Keratinocyte (primary cell): ENCODE measurements at regions not wholly inside any gene's neighbourhood (a gene's known extent, or its start where the extent isn't known, plus 50 kb on each side); places are given as distances from the start of the nearest gene placed in this dataset.
A peak's percentile ranks its signal among the peaks of the same experiment; 100 is the strongest.
"Not testable (repeated sequence)": the region's sequence is repeated elsewhere in the genome, so short reads cannot be mapped to it uniquely, and the experiment has no call there.

ENCODE experiments used
- DNase-seq: peaks from one replicate; pipeline ENCODE4 v3.0.0-alpha.2; 2011; ENCODE audit warnings: low read depth, missing footprints, low spot score
- FAIRE-seq: peaks from 2 replicates; lab custom pipeline; 2011; peaks lifted over from hg19 to GRCh38; lab: Jason Lieb, UNC
- H2AFZ ChIP-seq: 2 replicates; pipeline ENCODE4 v1.6.0; 2012; ENCODE audit warnings: low read length, control low read depth, inconsistent platforms; ENCODE audit not compliant: control insufficient read depth
- H3K27ac ChIP-seq: 2 replicates; pipeline ENCODE4 v1.5.1; 2011; ENCODE audit warnings: low read length; ENCODE audit not compliant: control insufficient read depth, insufficient read depth
- H3K27me3 ChIP-seq: 3 replicates; pipeline ENCODE4 v1.6.0; 2011; ENCODE audit warnings: low read length; ENCODE audit not compliant: control insufficient read depth, insufficient read depth; ENCODE audit errors: extremely low read depth
- H3K36me3 ChIP-seq, 2 experiments: 2 replicates in 1 of 2; 3 replicates in 1 of 2; pipeline ENCODE4 v1.5.1; 2011; ENCODE audit warnings: low read length in 2 of 2, mild to moderate bottlenecking in 1 of 2; ENCODE audit not compliant: control insufficient read depth in 2 of 2, insufficient read depth in 2 of 2; ENCODE audit errors: extremely low read depth in 1 of 2
- H3K4me1 ChIP-seq: 3 replicates; pipeline ENCODE4 v1.5.1; 2011; ENCODE audit warnings: low read length; ENCODE audit not compliant: control insufficient read depth, insufficient read depth; ENCODE audit errors: extremely low read depth
- H3K4me2 ChIP-seq: 3 replicates; pipeline ENCODE4 v1.6.0; 2011; ENCODE audit warnings: low read depth, low read length; ENCODE audit not compliant: control insufficient read depth, insufficient read depth; ENCODE audit errors: extremely low read depth
- H3K4me3 ChIP-seq, 3 experiments: fragments of 200-600 bp in 1 of 3; sonication (generic) in 1 of 3; 2 replicates in 2 of 3; 3 replicates in 1 of 3; pipeline ENCODE4 v1.5.1; 2011 to 2016; ENCODE audit warnings: low read length in 3 of 3, mild to moderate bottlenecking in 3 of 3, control low read depth in 2 of 3, inconsistent platforms in 1 of 3, low read depth in 1 of 3, mixed read lengths in 1 of 3, mixed run types in 1 of 3, moderate library complexity in 1 of 3; ENCODE audit not compliant: control insufficient read depth in 2 of 3, insufficient read depth in 2 of 3; ENCODE audit errors: extremely low read depth in 1 of 3
- H3K79me2 ChIP-seq: 2 replicates; pipeline ENCODE4 v1.6.0; 2012; ENCODE audit warnings: low read length; ENCODE audit not compliant: control insufficient read depth, insufficient read depth
- H3K9ac ChIP-seq: 3 replicates; pipeline ENCODE4 v1.6.0; 2011; ENCODE audit warnings: low read length; ENCODE audit not compliant: control insufficient read depth, insufficient read depth; ENCODE audit errors: extremely low read depth
- H3K9me1 ChIP-seq: 3 replicates; pipeline ENCODE4 v1.6.0; 2011; ENCODE audit warnings: low read length; ENCODE audit not compliant: control insufficient read depth, insufficient read depth; ENCODE audit errors: extremely low read depth
- H3K9me3 ChIP-seq: 2 replicates; pipeline ENCODE4 v1.5.1; 2012; ENCODE audit warnings: low read depth, low read length; ENCODE audit not compliant: control insufficient read depth
- H4K20me1 ChIP-seq: 3 replicates; pipeline ENCODE4 v1.6.0; 2011; ENCODE audit warnings: low read length; ENCODE audit not compliant: control insufficient read depth, insufficient read depth; ENCODE audit errors: extremely low read depth
- EZH2 ChIP-seq: IDR thresholded peaks from one replicate; pipeline ENCODE4 v1.6.1; 2012; ENCODE audit warnings: inconsistent platforms, mild to moderate bottlenecking, low read length, moderate library complexity
- dilution Hi-C: fragments of 300-500 bp; cut with MboI; formaldehyde crosslinking; loops from one replicate; pipeline ENCODE4 v1.7.0; 2020; ENCODE audit warnings: low sequenced_read_pairs; ENCODE audit not compliant: extremely low pct_ligation_motif_present
- TF ChIP-seq, protein P1 (sequence below), 3 experiments: IDR thresholded peaks in 1 of 3; conservative IDR thresholded peaks in 1 of 3; optimal IDR thresholded peaks in 1 of 3; 2 replicates in 2 of 3; 3 replicates in 1 of 3; pipeline versions ENCODE3 to v1.5.1; 2011; ENCODE audit warnings: low read length in 3 of 3, mild to moderate bottlenecking in 3 of 3, moderate library complexity in 2 of 3, control low read depth in 1 of 3, inconsistent platforms in 1 of 3; ENCODE audit not compliant: insufficient read depth in 2 of 3; ENCODE audit errors: extremely low read depth in 1 of 3

- DNase-seq: no peak
- H2AFZ ChIP-seq: no peak overlapping the region
- FAIRE-seq: no peak
Observed at GRCh38 chr4:137735561-137736104, 203.3 kb upstream of the PCDH18 start.

DNA sequence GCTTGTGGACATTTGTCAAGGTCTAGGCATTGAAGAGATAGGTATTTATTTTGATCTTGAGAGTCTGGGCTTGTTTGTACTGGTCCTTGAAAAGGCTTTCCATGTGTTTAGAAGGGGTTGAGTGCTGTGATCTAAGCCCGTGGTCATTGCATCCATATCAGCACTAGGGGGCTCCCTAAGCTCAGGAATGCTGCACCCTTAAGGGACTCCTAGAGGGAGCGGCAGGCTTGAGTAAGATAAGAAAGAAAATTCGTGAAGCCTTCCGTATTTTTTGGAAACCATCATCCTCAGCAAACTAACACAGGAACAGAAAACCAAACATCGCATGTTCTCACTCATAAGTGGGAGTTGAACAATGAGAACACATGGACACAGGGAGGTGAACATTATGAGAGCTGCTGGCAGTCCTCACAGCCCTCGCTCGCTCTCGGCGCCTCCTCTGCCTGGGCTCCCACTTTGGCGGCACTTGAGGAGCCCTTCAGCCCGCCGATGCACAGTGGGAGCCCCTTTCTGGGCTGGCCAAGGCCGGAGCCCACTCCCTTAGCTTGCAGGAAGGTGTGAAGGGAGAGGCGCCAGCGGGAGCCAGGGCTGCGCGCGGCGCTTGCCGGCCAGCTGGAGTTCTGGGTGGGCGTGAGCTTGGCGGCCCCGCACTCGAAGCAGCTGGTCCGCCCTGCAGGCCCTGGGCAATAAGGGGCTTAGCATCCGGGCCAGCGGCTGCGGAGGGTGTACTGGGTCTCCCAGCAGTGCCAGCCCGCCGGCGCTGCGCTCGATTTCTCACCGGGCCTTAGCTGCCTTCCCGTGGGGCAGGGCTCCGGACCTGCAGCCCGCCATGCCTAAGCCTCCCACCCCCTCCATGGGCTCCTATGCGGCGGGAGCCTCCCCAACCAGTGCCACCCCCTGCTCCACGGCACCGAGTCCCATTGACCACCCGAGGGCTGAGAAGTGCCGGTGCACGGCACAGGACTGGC, 201.2 kb upstream of the PCDH18 start:
- H3K27me3 ChIP-seq, H3K4me1 ChIP-seq, H3K4me2 ChIP-seq, H3K9me3 ChIP-seq, H3K9ac ChIP-seq, H2AFZ ChIP-seq, H3K9me1 ChIP-seq, H3K4me3 ChIP-seq, H4K20me1 ChIP-seq, H3K36me3 ChIP-seq, dilution Hi-C loops, H3K27ac ChIP-seq, H3K79me2 ChIP-seq, DNase-seq: not testable (repeated sequence)
- TF ChIP-seq, protein P1, sequence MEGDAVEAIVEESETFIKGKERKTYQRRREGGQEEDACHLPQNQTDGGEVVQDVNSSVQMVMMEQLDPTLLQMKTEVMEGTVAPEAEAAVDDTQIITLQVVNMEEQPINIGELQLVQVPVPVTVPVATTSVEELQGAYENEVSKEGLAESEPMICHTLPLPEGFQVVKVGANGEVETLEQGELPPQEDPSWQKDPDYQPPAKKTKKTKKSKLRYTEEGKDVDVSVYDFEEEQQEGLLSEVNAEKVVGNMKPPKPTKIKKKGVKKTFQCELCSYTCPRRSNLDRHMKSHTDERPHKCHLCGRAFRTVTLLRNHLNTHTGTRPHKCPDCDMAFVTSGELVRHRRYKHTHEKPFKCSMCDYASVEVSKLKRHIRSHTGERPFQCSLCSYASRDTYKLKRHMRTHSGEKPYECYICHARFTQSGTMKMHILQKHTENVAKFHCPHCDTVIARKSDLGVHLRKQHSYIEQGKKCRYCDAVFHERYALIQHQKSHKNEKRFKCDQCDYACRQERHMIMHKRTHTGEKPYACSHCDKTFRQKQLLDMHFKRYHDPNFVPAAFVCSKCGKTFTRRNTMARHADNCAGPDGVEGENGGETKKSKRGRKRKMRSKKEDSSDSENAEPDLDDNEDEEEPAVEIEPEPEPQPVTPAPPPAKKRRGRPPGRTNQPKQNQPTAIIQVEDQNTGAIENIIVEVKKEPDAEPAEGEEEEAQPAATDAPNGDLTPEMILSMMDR (optimal IDR thresholded peaks at IDR 0.05 in 1 of 3, IDR thresholded peaks at IDR 0.05 in 1 of 3, conservative IDR thresholded peaks at IDR 0.05 in 1 of 3; ENCODE audit: extremely low read depth in 1 of 3, insufficient read depth in 2 of 3, low read length in 3 of 3): peak; percentile 50 to 74 (median 60)
- FAIRE-seq: peak; percentile 80

More at GRCh38 chr4:137735561-137736104, 203.3 kb upstream of the PCDH18 start:
- TF ChIP-seq EZH2: no peak
- TF ChIP-seq, protein P1 (optimal IDR thresholded peaks at IDR 0.05 in 1 of 3, IDR thresholded peaks at IDR 0.05 in 1 of 3, conservative IDR thresholded peaks at IDR 0.05 in 1 of 3; ENCODE audit: extremely low read depth in 1 of 3, insufficient read depth in 2 of 3, low read length in 3 of 3): no peak
- Histone ChIP-seq H3K9me3 (no peaks in the 10 kb centered on the region), H3K9me1 (no peaks in the 10 kb centered on the region), H3K36me3 (no peaks in the 10 kb centered on the region), H3K4me2 (no peak overlapping the region), H3K27me3 (no peaks in the 10 kb centered on the region), H3K27ac (no peak overlapping the region), H3K79me2 (no peaks in the 10 kb centered on the region), H4K20me1 (no peaks in the 10 kb centered on the region), H3K4me1 (no peaks in the 10 kb centered on the region), H3K4me3 (no peak overlapping the region), H3K9ac (no peak overlapping the region)
- dilution Hi-C loops: no loop called here
